ENCODE measurements at regions not wholly inside any gene's neighbourhood (a gene's known extent, or its start where the extent isn't known, plus 50 kb on each side); places are given as distances from the start of the nearest gene placed in this dataset.

DNA sequence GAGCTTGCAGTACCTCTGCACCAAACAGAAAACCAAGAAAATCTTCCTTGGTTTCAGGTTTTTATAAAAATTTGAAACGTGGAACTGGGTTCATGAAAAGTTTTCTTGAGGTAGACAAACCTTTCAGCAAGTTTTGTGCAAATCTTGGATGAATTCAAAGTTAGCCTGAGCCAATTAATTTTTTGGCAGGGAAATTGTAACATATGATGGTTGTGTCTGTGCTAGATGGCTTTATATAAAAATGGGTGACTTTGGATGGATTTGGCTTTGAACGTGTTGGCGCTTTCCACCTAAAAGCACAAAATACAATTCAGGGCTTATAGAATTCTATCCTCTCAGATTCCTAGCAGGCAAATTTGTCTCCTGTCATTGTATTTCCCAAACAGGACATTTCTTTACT, 524.4 kb downstream of the CAAP1 start:
- TF ChIP-seq, protein P1, sequence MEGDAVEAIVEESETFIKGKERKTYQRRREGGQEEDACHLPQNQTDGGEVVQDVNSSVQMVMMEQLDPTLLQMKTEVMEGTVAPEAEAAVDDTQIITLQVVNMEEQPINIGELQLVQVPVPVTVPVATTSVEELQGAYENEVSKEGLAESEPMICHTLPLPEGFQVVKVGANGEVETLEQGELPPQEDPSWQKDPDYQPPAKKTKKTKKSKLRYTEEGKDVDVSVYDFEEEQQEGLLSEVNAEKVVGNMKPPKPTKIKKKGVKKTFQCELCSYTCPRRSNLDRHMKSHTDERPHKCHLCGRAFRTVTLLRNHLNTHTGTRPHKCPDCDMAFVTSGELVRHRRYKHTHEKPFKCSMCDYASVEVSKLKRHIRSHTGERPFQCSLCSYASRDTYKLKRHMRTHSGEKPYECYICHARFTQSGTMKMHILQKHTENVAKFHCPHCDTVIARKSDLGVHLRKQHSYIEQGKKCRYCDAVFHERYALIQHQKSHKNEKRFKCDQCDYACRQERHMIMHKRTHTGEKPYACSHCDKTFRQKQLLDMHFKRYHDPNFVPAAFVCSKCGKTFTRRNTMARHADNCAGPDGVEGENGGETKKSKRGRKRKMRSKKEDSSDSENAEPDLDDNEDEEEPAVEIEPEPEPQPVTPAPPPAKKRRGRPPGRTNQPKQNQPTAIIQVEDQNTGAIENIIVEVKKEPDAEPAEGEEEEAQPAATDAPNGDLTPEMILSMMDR (IDR thresholded peaks at IDR 0.05), result no peak
- TF ChIP-seq POLR2A (IDR thresholded peaks at IDR 0.05), result no peak
